Stimulated activated CD4-positive, alpha-beta T cell treated with anti-CD3 and anti-CD28 coated beads, Interleukin-4, amount 100 ng/mL, for 48 hours (primary cell): ENCODE measurements at regions not wholly inside any gene's neighbourhood (a gene's known extent, or its start where the extent isn't known, plus 50 kb on each side); places are given as distances from the start of the nearest gene placed in this dataset.

Experiments
- DNase-seq, 2 donors: peaks; one replicate each; pipeline ENCODE4 v3.0.0-alpha.2; 2020; ENCODE audit warnings: low read depth in 2 of 2

DNA sequence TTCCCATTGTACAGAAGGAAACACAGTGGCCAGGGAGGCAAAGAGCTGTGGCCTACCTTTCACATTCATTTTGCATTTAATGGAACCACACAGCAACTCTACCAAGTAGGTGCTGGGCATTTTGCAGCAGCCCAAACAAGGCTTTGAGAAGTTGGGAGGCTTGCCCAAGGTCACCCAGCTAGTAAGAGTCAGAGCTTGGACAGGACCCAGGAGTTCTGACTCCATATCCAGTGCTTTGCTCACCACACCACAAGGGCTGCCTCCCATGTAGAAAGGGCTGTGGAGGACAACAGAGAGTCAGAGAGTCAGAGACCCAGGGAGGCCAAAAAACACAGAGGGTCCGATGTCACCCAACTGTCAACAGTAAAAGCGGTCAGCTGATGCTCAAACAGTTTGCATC is 400.2 kb downstream of the BCL11B start:
- DNase-seq = no peak

- DNase-seq = no peak
Measured at GRCh38 chr14:98877065-98877464, 394.9 kb downstream of the BCL11B start.

DNA sequence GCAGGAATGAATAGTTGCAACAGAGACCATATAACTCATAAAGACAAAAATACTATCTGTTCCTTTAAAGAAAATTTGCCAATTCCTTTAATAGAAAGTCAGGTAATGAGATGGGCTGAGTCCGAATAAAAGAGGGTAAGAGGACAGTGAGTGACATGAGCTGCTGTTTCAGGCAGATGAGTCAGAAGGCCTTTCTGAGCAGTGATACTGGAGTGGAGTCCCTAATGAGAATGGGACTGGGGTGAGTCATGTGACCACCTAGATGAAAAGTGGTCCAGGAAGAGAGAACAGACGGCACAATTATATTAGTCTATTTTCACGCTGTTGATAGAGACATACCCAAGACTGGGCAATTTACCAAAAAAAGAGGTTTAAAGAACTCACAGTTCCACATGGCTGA is 393.7 kb downstream of the BCL11B start:
- DNase-seq = no peak

DNA sequence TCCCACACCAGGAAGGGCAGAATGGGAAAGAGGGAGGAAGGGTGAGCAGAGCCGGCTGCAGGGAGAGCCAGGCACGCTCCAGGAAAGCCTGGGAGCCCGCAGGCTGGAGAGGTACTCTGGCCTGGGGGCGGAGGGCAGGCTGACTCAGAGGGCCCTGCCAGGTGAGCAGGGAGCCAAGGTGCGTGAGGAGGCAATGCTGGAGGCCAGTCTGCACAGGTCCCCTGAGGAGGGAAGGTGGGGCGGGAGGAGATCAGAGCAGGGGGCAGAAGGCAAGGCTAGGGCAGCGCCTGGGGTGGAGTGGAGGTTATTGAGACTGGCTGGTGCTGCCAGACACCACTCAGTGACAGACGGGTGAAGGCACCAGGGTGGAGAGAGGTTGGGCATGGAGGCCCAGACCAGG is 385.0 kb downstream of the BCL11B start:
- no peak for DNase-seq

DNA sequence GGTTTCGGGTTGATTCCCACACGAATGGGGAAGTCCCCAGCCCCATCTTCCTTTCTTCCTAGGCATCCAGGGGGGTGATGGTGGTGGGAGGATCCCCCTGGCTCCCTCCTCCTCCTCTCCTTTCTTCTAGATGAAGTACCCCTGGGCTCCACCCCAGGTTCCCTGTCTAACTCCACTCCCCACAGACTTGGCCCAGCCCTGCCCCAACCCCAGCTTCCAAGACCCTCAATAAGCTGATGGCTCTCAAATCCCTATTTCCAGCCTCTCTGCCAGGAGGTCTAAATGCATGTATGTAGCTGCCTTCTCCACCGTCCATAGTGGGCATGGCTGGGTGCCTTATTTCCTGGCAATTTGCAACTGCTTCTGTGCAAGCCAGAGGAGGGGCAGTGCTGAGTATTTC is 383.7 kb downstream of the BCL11B start:
- DNase-seq = no peak

- no peak for DNase-seq
Measured at GRCh38 chr14:98888927-98889835, 382.8 kb downstream of the BCL11B start.

- DNase-seq = no peak
Measured at GRCh38 chr14:98889836-98890185, 382.2 kb downstream of the BCL11B start.

DNA sequence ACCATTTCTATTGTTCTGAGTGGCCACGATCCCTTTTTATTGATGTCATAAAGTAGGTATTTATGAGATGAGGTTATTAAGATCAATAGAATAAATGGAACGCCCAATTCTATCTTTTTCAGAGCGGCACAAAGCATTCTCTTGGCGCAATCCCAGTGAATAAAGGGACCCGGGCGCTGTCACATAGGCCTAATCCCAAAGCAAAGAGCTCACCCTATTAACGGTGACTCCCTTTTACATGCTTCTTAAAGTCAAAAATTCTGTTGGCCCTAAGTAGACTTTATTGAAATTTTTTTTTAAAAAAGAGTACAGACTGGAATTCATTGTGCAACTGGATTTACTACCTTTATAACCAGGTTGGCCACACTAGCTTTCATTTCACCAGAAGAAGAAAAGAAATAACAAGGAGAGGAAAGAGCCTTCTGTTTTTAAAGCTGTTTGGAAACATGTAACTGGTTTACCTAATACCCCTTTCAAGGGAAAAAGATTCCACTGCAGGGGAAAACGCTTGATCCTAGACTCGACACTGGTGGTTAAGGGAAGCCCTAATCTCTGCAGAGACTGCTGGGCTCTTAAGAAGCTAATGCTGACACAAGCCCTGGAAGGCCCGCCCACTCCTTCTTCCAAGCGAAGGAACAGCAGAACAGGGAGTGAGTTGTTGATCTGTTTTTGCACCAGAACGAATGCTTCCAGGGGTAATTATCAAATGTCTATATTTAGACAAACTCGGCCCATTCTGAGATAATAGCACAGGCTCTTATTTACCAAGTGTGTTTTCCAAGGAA is 381.2 kb downstream of the BCL11B start:
- DNase-seq = no peak

DNA sequence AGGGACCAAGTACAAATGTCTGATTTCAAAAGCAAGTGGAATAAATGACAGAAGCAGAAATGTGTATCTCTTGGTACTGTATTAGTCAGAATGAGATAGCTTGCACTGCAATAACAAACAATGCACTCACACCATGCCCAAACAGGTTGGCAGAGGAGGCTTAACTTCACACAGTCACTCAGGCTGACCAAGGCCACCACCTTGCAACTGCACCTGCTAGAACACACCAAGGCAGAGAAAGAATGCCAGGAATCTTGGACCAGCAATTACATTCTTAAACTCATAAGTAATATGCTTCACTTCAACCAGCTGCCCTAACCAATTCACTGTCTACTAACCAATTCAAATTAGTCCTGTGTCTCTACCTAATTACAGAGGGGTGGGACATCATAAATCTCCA is 378.3 kb downstream of the BCL11B start:
- DNase-seq = no peak

GRCh38 chr14:98894600-98894999 is 377.4 kb downstream of the BCL11B start:
- DNase-seq = no peak

DNA sequence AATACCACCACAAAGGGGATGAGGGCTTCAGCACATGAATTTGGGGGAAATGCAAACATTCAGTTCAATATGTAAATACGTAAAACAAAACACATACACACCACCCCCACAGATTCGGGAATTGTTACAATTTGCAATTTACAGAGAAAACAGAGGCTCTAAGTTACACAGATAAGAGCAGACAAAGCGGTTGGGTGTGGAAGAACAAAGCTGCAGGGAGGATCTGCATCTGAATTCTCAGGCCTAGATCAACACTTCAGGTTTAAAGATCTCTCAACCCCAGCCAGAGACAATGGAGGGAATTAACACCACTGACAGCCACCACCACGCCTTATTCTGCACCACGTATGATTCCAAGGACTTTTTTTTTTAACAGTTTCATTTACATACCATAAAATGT is 375.5 kb downstream of the BCL11B start:
- DNase-seq = no peak

GRCh38 chr14:98897605-98898309 is 374.2 kb downstream of the BCL11B start:
- DNase-seq = no peak

GRCh38 chr14:98899441-98899840 is 372.6 kb downstream of the BCL11B start:
- DNase-seq = no peak

- DNase-seq = no peak
Measured at GRCh38 chr14:98900236-98900635, 371.8 kb downstream of the BCL11B start.

- no peak for DNase-seq
Measured at GRCh38 chr14:98900798-98901197, 371.2 kb downstream of the BCL11B start.

DNA sequence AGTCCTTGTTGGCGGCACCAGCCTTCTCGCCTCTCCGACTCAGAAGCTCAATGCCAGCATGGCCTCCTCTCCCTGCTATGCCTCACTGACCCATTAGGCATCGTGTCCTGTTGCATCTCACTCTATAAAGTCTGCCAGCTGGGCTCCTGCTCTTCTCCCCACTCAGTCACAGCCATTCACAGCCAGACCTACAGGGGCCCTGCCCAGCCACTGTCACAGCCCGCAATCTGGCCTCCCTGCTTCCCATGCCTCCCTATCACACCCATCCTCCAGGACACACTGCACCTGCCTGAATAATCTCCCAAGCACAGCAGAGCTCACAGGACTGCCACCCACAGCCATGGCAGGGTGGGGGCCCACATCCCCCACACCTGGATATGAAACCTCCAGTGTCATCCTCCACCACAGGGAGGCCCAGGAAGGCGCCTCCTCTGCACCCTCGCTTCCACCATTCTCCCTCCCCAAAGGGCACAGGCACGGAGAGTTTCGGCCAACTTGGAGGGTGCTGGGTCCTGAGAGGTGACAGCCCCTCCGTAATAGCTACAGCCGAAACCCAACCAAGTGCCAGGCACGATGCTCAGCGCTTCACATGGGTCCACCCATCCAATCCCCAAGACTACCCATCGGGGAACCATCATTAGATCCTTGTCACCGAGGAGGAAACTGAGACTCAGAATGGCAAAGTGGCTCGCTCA is 370.3 kb downstream of the BCL11B start:
- DNase-seq = no peak

DNA sequence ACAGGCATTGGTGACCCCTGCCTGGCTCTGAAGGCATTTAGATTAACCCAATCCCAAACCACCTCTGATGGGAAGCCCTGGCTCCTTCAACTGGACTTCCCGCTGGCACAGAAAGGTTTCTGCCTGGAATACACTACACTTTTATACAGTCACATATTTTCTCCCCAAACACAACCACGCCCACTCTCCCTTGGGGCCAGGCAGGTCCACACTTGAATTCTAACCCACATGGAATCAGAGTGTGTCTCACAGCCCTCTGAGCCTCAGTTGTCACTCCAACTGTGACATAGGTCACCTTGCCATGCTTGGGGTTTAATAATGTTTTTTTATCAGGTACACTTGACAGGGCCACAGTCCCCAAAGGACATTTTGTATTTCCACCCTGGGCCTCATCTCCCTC is 368.6 kb downstream of the BCL11B start:
- DNase-seq = no peak

- no peak for DNase-seq
Measured at GRCh38 chr14:98904677-98905076, 367.3 kb downstream of the BCL11B start.

GRCh38 chr14:98906123-98906995 is 365.6 kb downstream of the BCL11B start:
- DNase-seq = no peak

DNA sequence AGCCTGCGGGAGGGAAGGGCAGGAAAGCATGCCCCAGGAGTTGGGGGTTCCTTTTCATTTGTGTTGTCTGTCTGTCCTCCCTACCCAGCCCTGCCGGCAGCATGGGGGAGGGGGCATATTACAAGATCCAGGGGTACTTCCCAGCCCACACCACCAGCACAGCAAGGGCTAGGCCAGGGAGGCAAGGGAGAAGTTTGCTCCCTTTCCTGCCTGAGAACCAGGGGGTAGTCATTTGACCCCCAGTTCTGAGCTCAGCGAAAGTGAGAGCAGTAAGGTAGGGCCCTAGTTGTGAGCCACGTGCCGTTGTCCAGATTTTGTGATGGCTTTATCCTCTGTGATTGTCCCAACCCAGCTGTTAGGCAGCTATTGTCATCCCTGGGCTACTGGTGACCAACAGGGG is 364.7 kb downstream of the BCL11B start:
- DNase-seq = no peak

GRCh38 chr14:98908050-98908449 is 363.9 kb downstream of the BCL11B start:
- no peak for DNase-seq
